ENCODE measurements at regions not wholly inside any gene's neighbourhood (a gene's known extent, or its start where the extent isn't known, plus 50 kb on each side); places are given as distances from the start of the nearest gene placed in this dataset.
"Not testable (repeated sequence)": the region's sequence is repeated elsewhere in the genome, so short reads cannot be mapped to it uniquely, and the experiment has no call there.

- WGBS, 2 donors: 77 to 80% methylated on average over 2 of the region's 2 CpGs
- H3K36me3 ChIP-seq: no peaks in the 10 kb centered on the region
- no peaks in the 10 kb centered on the region for H3K27me3 ChIP-seq
- TF ChIP-seq CTCF (IDR thresholded peaks at IDR 0.05) (no peak), POLR2A (IDR thresholded peaks at IDR 0.05) (no peak), EP300 (IDR thresholded peaks at IDR 0.05) (no peak)
- no peak overlapping the region for H3K27ac ChIP-seq
- no peaks in the 10 kb centered on the region for H3K9me3 ChIP-seq
- H3K4me1 ChIP-seq: no peaks in the 10 kb centered on the region
- H3K4me3 ChIP-seq: no peak overlapping the region
- DNase-seq (ENCODE audit: low spot score in 2 of 2): no peak
Observed at GRCh38 chr12:67086116-67086515, 183.0 kb upstream of the CAND1 start.

GRCh38 chr12:67088401-67089118 is 180.6 kb upstream of the CAND1 start:
- WGBS, 2 donors: 78 to 79% methylated on average over 3 of the region's 3 CpGs
- H3K27me3 ChIP-seq: no peaks in the 10 kb centered on the region
- DNase-seq (ENCODE audit: low spot score in 2 of 2): no peak
- no peak overlapping the region for H3K4me3 ChIP-seq
- no peak overlapping the region for H3K27ac ChIP-seq
- no peaks in the 10 kb centered on the region for H3K36me3 ChIP-seq
- no peaks in the 10 kb centered on the region for H3K9me3 ChIP-seq
- TF ChIP-seq EP300 (IDR thresholded peaks at IDR 0.05): no peak
- no peak for TF ChIP-seq CTCF (IDR thresholded peaks at IDR 0.05)
- no peak for TF ChIP-seq POLR2A (IDR thresholded peaks at IDR 0.05)
- no peaks in the 10 kb centered on the region for H3K4me1 ChIP-seq

- DNase-seq (ENCODE audit: low spot score in 2 of 2): no peak
- H3K36me3 ChIP-seq: no peaks in the 10 kb centered on the region
- no peaks in the 10 kb centered on the region for H3K4me1 ChIP-seq
- no peaks in the 10 kb centered on the region for H3K27me3 ChIP-seq
- no peak overlapping the region for H3K27ac ChIP-seq
- no peak overlapping the region for H3K4me3 ChIP-seq
- TF ChIP-seq CTCF (IDR thresholded peaks at IDR 0.05) (no peak), POLR2A (IDR thresholded peaks at IDR 0.05) (no peak), EP300 (IDR thresholded peaks at IDR 0.05) (no peak)
- WGBS, 2 donors: 60 to 85% methylated on average over 3 of the region's 3 CpGs
- no peaks in the 10 kb centered on the region for H3K9me3 ChIP-seq
Observed at GRCh38 chr12:67091204-67091603, 178.0 kb upstream of the CAND1 start.

GRCh38 chr12:67091678-67092077 is 177.5 kb upstream of the CAND1 start:
- TF ChIP-seq POLR2A (IDR thresholded peaks at IDR 0.05) (no peak), CTCF (IDR thresholded peaks at IDR 0.05) (no peak), EP300 (IDR thresholded peaks at IDR 0.05) (no peak)
- no peak overlapping the region for H3K27ac ChIP-seq
- H3K36me3 ChIP-seq: no peaks in the 10 kb centered on the region
- WGBS, 2 donors: 97% methylated on average over 1 of the region's 1 CpG
- H3K27me3 ChIP-seq: no peaks in the 10 kb centered on the region
- no peak for DNase-seq (ENCODE audit: low spot score in 2 of 2)
- H3K4me3 ChIP-seq: no peak overlapping the region
- H3K4me1 ChIP-seq: no peaks in the 10 kb centered on the region
- no peaks in the 10 kb centered on the region for H3K9me3 ChIP-seq

GRCh38 chr12:67092934-67093333 is 176.2 kb upstream of the CAND1 start:
- not testable (repeated sequence) for H3K27ac ChIP-seq; H3K27me3 ChIP-seq; H3K36me3 ChIP-seq; H3K9me3 ChIP-seq; H3K4me1 ChIP-seq; H3K4me3 ChIP-seq; DNase-seq (ENCODE audit: low spot score in 2 of 2)
- 77 to 85% methylated on average over 2 of the region's 2 CpGs for WGBS, 2 donors

Measured in tibial nerve (tissue), 4 donors.